ENCODE measurements at regions not wholly inside any gene's neighbourhood (a gene's known extent, or its start where the extent isn't known, plus 50 kb on each side); places are given as distances from the start of the nearest gene placed in this dataset.

GRCh38 chr18:2368102-2368501, 203.2 kb downstream of the METTL4 start (continued):
- TF ChIP-seq HMGXB4 (CRISPR knock-in tag; IDR thresholded peaks at IDR 0.05): no peak
- no peak for TF ChIP-seq GRHL2 (CRISPR knock-in tag; IDR thresholded peaks at IDR 0.05; ENCODE audit: insufficient replicate concordance, severe bottlenecking)

- POLR2A ChIA-PET: no interaction called here
- no peak for TF ChIP-seq ZNF416 (CRISPR knock-in tag; IDR thresholded peaks at IDR 0.05)
- TF ChIP-seq NFATC4 (CRISPR knock-in tag; IDR thresholded peaks at IDR 0.05): no peak
- Mint-ChIP-seq H3K4me3 (no peak overlapping the region), H3K27ac (no peak overlapping the region), H3K36me3 (no peaks in the 10 kb centered on the region), H3K27me3 (ENCODE audit: low read depth) (no peaks in the 10 kb centered on the region), H3K4me1 (peaks cover 4% of the 10 kb centered on the region), H3K9me3 (peaks cover 14% of the 10 kb centered on the region; the same call in 1 of the 2 replicates)
- no peak for ATAC-seq
- DNase-seq (ENCODE audit: low spot score): no peak
- CTCF ChIA-PET: no interaction called here
Measured at GRCh38 chr18:2376707-2377106, 194.6 kb downstream of the METTL4 start.

GRCh38 chr18:2380101-2380500, 191.2 kb downstream of the METTL4 start:
- H3K36me3 Mint-ChIP-seq: no peaks in the 10 kb centered on the region
- ChIA-PET POLR2A (no interaction called here), CTCF (no interaction called here)
- DNase-seq (ENCODE audit: low spot score) (no peak), ATAC-seq (no peak)
- TF ChIP-seq ERG (CRISPR knock-in tag; IDR thresholded peaks at IDR 0.05) (no peak), CREM (CRISPR knock-in tag; IDR thresholded peaks at IDR 0.05) (no peak)
- H3K4me1 Mint-ChIP-seq: peaks cover 6% of the 10 kb centered on the region; the same call in 1 of the 2 replicates
- H3K9me3 Mint-ChIP-seq: 0 out of 2 replicates have a peak, but pooled peaks cover 3% of the 10 kb centered on the region
- no peaks in the 10 kb centered on the region; the same call in 1 of the 2 replicates for H3K27me3 Mint-ChIP-seq (ENCODE audit: low read depth)
- no peak overlapping the region for H3K4me3 Mint-ChIP-seq
- H3K27ac Mint-ChIP-seq: no peak overlapping the region

GRCh38 chr18:2381539-2381938, 189.8 kb downstream of the METTL4 start:
- ChIA-PET CTCF (no interaction called here), POLR2A (no interaction called here)
- Mint-ChIP-seq H3K9me3 (peaks cover 7% of the 10 kb centered on the region), H3K27me3 (ENCODE audit: low read depth) (no peaks in the 10 kb centered on the region; the same call in 1 of the 2 replicates), H3K36me3 (peaks cover 1% of the 10 kb centered on the region; the same call in 1 of the 2 replicates), H3K27ac (no peak overlapping the region), H3K4me3 (no peak overlapping the region), H3K4me1 (peaks cover 6% of the 10 kb centered on the region; the same call in 1 of the 2 replicates)
- ATAC-seq (no peak), DNase-seq (ENCODE audit: low spot score) (no peak)
- TF ChIP-seq USF2 (CRISPR knock-in tag; IDR thresholded peaks at IDR 0.05): no peak
- TF ChIP-seq KAT7 (CRISPR knock-in tag; IDR thresholded peaks at IDR 0.05; ENCODE audit: borderline replicate concordance): no peak
- no peak for TF ChIP-seq TEAD1 (CRISPR knock-in tag; IDR thresholded peaks at IDR 0.05)
- TF ChIP-seq ZNF281 (CRISPR knock-in tag; IDR thresholded peaks at IDR 0.05): no peak
- TF ChIP-seq PREB (CRISPR knock-in tag; IDR thresholded peaks at IDR 0.05; ENCODE audit: borderline replicate concordance): no peak
- TF ChIP-seq ERG (CRISPR knock-in tag; IDR thresholded peaks at IDR 0.05): no peak
- no peak for TF ChIP-seq SMAD4 (CRISPR knock-in tag; IDR thresholded peaks at IDR 0.05)
- TF ChIP-seq ATF1 (CRISPR knock-in tag; IDR thresholded peaks at IDR 0.05): no peak
- no peak for TF ChIP-seq NR3C1 (CRISPR knock-in tag; conservative IDR thresholded peaks at IDR 0.05; ENCODE audit: low read depth)
- TF ChIP-seq ESRRA (CRISPR knock-in tag; IDR thresholded peaks at IDR 0.05; ENCODE audit: borderline replicate concordance): no peak
- TF ChIP-seq CDX4 (CRISPR knock-in tag; IDR thresholded peaks at IDR 0.05; ENCODE audit: borderline replicate concordance): no peak
- no peak for TF ChIP-seq ZMAT4 (CRISPR knock-in tag; IDR thresholded peaks at IDR 0.05)
- TF ChIP-seq USF1 (CRISPR knock-in tag; IDR thresholded peaks at IDR 0.05): no peak

Data from WTC11 (cell line).